Prostate gland (tissue), 2 donors: ENCODE measurements at regions not wholly inside any gene's neighbourhood (a gene's known extent, or its start where the extent isn't known, plus 50 kb on each side); places are given as distances from the start of the nearest gene placed in this dataset.
"Not testable (repeated sequence)": the region's sequence is repeated elsewhere in the genome, so short reads cannot be mapped to it uniquely, and the experiment has no call there.

Experiments used
- DNase-seq: peaks from one replicate; pipeline ENCODE4 v3.0.0-alpha.2; 2019; ENCODE audit warnings: low spot score
- H3K27ac ChIP-seq, 2 donors: fragments of 200-600 bp; sonication (generic); 2 replicates each; pipeline ENCODE4 v1.5.1; 2017 to 2019
- H3K27me3 ChIP-seq: fragments of 200-600 bp; sonication (generic); replicated peaks from 2 replicates; pipeline ENCODE4 v1.5.1; 2019; ENCODE audit not compliant: insufficient read depth
- H3K36me3 ChIP-seq, 2 donors: fragments of 200-600 bp; sonication (generic); 1 replicate in 1 of 2; 2 replicates in 1 of 2; pipeline versions ENCODE4 v1.5.1 to v1.8.1; 2017 to 2019
- H3K4me1 ChIP-seq: fragments of 200-600 bp; sonication (generic); replicated peaks from 2 replicates; pipeline ENCODE4 v1.5.1; 2019
- H3K4me3 ChIP-seq, 2 donors: fragments of 200-600 bp; sonication (generic); 2 replicates each; pipeline ENCODE4 v1.5.1; 2017 to 2019
- H3K9me3 ChIP-seq: fragments of 200-600 bp; sonication (generic); 2 replicates; pipeline ENCODE4 v1.5.1; 2017
- POLR2A ChIP-seq: fragments of 450-650 bp; IDR thresholded peaks from one replicate; pipeline ENCODE4 v1.6.1; 2016; ENCODE audit warnings: antibody characterized with exemption, mild to moderate bottlenecking
- POLR2AphosphoS5 ChIP-seq: sonication (generic); formaldehyde crosslinking; IDR thresholded peaks from one replicate; pipeline ENCODE4 v1.6.1; 2017; ENCODE audit warnings: antibody characterized with exemption
- WGBS: methylation state at CpG from one replicate; pipeline ENCODE4 v1.1.5; 2018; 5-methylcytosine and 5-hydroxymethylcytosine counted together
- intact Hi-C: fragments of 100-400 bp; cut with DNase I; formaldehyde crosslinking; loops from one replicate; pipeline ENCODE4 v1.14.2; 2022
- TF ChIP-seq, protein P1 (sequence below), 4 experiments: fragments of 200-600 bp in 2 of 4; fragments of 450-650 bp in 2 of 4; sonication (generic) in 2 of 4; IDR thresholded peaks; 1 replicate in 3 of 4; 2 replicates in 1 of 4; pipeline ENCODE4 v1.5.1; 2016 to 2019; ENCODE audit warnings: antibody characterized with exemption in 4 of 4, mild to moderate bottlenecking in 2 of 4, moderate library complexity in 2 of 4

DNA sequence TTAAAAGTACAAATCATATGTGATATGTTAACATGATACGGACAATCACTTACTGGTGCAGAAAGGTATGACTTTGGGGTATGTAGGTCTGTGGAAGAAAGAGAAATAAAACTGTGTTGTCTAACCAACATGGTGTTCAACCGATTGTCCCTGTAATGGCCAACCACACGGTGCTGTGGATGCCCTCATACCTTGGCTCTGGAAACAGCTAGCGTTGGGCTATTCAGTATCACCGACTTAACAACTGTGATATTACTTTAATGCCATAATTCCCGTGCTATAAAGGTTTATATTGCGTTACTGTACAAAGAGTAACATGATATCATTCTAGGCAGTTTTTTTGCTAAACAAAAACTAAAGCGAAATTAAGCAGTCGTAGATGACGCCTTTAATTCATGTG is 448.3 kb downstream of the EFNB2 start:
- Histone ChIP-seq H3K4me1 (no peaks in the 10 kb centered on the region), H3K27ac (no peak overlapping the region), H3K4me3 (no peak overlapping the region), H3K9me3 (no peaks in the 10 kb centered on the region), H3K36me3 (no peaks in the 10 kb centered on the region), H3K27me3 (no peaks in the 10 kb centered on the region)
- no peak for DNase-seq
- intact Hi-C loops = no loop called here
- WGBS = 89% methylated on average over 10 of the region's 10 CpGs
- no peak for TF ChIP-seq POLR2AphosphoS5
- TF ChIP-seq, protein P1, sequence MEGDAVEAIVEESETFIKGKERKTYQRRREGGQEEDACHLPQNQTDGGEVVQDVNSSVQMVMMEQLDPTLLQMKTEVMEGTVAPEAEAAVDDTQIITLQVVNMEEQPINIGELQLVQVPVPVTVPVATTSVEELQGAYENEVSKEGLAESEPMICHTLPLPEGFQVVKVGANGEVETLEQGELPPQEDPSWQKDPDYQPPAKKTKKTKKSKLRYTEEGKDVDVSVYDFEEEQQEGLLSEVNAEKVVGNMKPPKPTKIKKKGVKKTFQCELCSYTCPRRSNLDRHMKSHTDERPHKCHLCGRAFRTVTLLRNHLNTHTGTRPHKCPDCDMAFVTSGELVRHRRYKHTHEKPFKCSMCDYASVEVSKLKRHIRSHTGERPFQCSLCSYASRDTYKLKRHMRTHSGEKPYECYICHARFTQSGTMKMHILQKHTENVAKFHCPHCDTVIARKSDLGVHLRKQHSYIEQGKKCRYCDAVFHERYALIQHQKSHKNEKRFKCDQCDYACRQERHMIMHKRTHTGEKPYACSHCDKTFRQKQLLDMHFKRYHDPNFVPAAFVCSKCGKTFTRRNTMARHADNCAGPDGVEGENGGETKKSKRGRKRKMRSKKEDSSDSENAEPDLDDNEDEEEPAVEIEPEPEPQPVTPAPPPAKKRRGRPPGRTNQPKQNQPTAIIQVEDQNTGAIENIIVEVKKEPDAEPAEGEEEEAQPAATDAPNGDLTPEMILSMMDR (IDR thresholded peaks at IDR 0.05) = no peak
- no peak for TF ChIP-seq POLR2A

DNA sequence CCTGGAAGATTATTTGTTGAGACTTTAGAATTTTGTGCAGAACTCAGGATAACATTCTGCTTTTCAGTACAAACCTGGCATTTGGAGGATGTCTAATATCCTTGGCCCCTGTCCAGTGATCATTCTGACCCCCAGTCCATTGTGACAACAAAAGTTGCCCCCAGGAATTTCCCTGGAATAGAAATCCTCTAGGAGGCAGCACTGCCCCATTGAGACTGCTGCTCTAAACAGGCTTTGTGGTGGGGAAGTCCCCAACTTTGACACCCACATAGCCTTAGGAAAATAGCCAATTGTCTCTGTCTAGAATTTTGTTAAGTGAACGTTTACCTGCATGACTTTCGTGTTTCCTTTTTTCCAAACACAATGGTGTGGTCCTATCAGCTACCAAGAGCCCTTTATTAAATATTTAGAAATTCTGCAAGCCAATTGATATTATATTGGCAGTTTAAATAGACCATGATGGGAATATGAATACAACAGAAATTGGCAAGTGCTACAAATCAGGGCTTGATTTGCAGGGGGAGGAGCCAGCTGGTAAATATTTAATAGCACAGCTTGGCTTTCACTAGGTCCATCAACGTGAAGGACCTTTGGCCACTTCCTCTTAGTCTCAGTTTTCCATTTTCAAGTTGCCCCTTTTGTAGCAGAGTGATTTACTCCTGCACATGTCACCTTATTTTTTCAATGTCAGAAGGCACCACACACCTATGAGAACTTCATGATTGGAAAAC is 451.7 kb downstream of the EFNB2 start:
- intact Hi-C loops = loop anchor here (5.0 kb wide), 1 partner anchor 439 kb away; no protein-coding TSS in a partner anchor
- WGBS = 49% methylated on average over 3 of the region's 3 CpGs

DNA sequence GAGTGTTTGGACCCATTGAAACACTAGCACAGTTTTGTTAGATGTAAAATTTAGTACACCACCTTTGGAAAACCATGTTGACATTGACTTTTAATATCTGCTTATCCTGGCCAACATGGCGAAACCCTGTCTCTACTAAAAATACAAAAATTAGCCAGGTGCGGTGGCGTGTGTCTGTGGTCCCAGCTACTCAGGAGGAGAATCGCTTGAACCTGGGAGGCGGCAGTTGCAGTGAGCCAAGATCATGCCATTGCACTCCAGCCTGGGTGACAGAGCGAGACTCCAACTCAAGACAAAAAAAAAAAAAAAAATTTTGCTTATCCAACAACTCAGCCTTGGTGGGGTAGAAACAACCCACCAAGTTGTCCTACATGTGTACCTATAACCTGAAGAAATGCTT is 454.2 kb downstream of the EFNB2 start:
- intact Hi-C loops = loop anchor here (5.0 kb wide), 1 partner anchor 441 kb away; no protein-coding TSS in a partner anchor
- H3K4me1 ChIP-seq, H3K9me3 ChIP-seq, H3K4me3 ChIP-seq, H3K36me3 ChIP-seq, H3K27me3 ChIP-seq, DNase-seq, H3K27ac ChIP-seq: not testable (repeated sequence)
- 97% methylated on average over 6 of the region's 6 CpGs for WGBS

More for the DNA sequence above, 451.7 kb downstream of the EFNB2 start:
- no peak for TF ChIP-seq POLR2AphosphoS5
- no peak for TF ChIP-seq POLR2A
- TF ChIP-seq, protein P1 (IDR thresholded peaks at IDR 0.05) = peak in 3 of 4 experiments; percentile 30 to 68 (median 55)
- DNase-seq = peak; percentile 18
- Histone ChIP-seq H3K4me3 (no peak overlapping the region), H3K27ac (no peak overlapping the region), H3K27me3 (no peaks in the 10 kb centered on the region), H3K4me1 (no peaks in the 10 kb centered on the region), H3K36me3 (no peaks in the 10 kb centered on the region), H3K9me3 (no peaks in the 10 kb centered on the region)

DNA sequence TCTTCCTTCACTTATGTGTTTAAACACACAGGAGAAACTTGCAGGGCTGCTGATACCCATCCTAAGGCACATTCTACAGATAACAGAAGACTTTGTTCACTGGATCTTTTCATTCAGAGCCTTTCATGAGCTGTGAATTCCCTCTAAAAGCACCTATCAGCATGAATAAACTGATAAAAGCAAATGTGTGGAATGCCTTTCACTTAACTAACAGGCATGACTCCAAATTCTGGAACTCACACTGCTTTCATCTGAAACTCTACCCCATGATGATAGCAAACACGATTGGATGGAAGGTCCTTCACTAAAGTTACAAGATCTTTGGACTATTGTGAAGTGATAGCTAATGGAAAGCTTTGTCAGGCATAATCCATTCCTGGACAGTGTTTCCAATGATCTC is 457.3 kb downstream of the EFNB2 start:
- Histone ChIP-seq H3K4me1 (no peaks in the 10 kb centered on the region), H3K4me3 (no peak overlapping the region), H3K9me3 (no peaks in the 10 kb centered on the region), H3K27me3 (no peaks in the 10 kb centered on the region), H3K36me3 (no peaks in the 10 kb centered on the region), H3K27ac (no peak overlapping the region)
- DNase-seq = no peak
- 56% methylated on average over 1 of the region's 1 CpG for WGBS
- TF ChIP-seq POLR2A = no peak
- TF ChIP-seq, protein P1 (IDR thresholded peaks at IDR 0.05) = no peak
- no peak for TF ChIP-seq POLR2AphosphoS5
- intact Hi-C loops = no loop called here

DNA sequence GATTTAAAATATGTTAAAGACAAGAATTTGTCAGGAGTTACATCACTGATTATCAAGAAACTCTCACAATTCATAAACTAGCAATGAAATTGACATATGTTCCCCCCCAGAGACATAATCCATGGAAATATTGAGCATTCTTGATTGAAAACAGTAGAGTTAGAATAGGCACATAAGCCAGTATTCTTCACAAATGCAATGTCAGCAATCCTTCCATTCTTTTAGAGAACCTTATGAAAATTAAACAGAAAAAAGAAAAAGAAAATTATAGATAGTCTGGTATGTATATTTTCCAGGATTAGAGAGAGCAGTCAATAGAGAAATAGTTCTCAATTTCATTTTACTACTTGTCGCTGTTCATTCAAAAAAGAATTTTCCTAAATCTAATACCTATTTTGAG is 458.4 kb downstream of the EFNB2 start:
- no peak overlapping the region for H3K4me3 ChIP-seq
- no peaks in the 10 kb centered on the region for H3K4me1 ChIP-seq
- no peak overlapping the region for H3K27ac ChIP-seq
- no peaks in the 10 kb centered on the region for H3K36me3 ChIP-seq
- no peaks in the 10 kb centered on the region for H3K9me3 ChIP-seq
- no peak for DNase-seq
- no peak for TF ChIP-seq POLR2A
- no peak for TF ChIP-seq POLR2AphosphoS5
- TF ChIP-seq, protein P1 (IDR thresholded peaks at IDR 0.05) = no peak
- WGBS = 98% methylated on average over 1 of the region's 1 CpG
- no peaks in the 10 kb centered on the region for H3K27me3 ChIP-seq
- intact Hi-C loops = no loop called here
